NK-92 treated with Interleukin-12 subunit alpha and Interleukin-12 subunit beta, amount 100 ng/mL, for 24 hours (cell line): ENCODE measurements at regions not wholly inside any gene's neighbourhood (a gene's known extent, or its start where the extent isn't known, plus 50 kb on each side); places are given as distances from the start of the nearest gene placed in this dataset.
"Not testable (repeated sequence)": the region's sequence is repeated elsewhere in the genome, so short reads cannot be mapped to it uniquely, and the experiment has no call there.

Experiments
- DNase-seq: peaks from one replicate; lab custom pipeline; 2025; lab: John Stamatoyannopoulos, UW

DNA sequence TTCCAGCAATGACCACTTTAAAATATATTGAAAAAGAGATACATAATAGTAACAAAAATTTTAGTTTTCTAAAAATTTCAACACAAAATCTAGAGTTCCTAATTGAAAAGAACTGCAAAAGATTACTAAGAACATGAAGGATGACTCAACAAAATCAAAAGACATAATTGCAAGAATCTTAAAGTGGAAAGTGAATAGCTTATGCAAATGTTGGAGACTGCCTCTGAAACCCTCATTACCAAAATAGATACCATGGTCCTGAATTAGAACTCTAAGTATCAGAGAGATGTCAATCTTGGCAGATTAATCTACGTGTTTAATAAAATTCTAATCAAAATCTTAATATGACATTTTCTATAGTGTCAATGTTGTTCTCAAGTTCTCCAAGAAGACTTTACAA, 60.7 kb upstream of the SGO1 start:
- DNase-seq = no peak

DNA sequence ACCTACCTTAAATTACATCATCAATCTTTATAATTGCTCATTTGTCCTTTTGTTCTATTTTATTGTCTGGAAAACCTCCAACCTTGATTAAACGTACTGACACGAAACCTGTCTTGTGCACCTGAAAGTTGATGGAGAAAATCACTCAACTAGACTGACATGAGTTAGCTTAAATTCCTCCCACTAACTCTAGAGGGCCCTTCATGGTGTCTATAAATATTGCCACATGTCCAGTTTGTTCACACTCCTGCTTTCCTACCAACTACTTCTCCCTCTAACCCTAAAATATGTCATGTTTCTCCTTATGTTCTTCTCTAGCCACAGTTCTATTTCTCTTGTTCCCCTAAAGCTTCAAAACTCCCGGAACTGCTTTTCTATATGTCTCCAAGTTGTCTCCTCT, 59.8 kb upstream of the SGO1 start:
- DNase-seq = no peak

DNA sequence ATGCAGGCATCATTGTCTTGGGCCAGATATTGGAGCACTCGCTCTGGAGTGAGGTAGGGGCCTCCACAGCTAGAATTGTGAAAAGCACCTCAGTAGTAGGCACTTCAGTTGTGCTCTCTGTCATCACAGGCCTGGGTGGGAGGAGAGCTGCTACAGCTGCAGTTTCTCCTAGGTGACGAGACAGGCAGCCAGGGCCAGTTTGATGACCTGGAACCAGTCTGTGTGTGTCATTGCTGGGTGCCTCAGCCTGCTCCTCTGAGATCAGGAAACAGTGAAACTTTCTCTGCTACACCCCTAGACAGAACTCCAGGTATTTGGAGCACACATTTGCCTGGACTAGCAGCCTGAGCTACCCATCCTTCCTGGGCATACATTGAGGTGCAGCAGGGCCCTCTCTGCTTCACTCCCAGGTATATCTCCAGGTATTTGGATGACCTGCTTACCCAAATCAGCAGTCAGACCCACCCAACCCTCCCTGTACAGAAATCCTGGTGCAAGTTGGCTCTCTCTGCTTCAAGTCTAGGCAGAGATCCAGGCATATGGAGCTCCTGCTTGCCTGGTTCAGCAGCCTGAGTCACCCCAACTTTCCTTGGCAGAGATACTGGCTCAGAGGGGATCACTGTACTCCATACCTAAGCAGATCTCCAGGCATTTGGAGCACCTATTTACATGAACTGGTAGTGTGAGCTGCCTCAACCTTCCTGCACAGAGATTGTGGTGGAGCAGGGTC, 54.3 kb upstream of the SGO1 start:
- no peak for DNase-seq

DNA sequence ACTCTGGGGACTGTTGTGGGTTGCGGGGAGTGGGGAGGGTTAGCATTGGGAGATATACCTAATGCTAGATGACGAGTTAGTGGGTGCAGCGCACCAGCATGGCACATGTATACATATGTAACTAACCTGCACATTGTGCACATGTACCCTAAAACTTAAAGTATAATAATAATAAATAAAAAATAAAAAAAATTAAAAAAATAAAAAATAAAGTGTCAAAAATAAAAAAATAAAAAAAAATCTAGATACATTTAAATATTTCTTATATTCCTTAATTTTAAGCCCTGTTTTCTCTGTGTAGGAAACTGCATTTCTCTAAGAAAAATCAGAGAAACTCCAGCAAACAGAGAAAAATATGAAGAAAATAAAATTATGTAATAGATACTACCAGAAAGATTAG, 52.2 kb upstream of the SGO1 start:
- not testable (repeated sequence) for DNase-seq

DNA sequence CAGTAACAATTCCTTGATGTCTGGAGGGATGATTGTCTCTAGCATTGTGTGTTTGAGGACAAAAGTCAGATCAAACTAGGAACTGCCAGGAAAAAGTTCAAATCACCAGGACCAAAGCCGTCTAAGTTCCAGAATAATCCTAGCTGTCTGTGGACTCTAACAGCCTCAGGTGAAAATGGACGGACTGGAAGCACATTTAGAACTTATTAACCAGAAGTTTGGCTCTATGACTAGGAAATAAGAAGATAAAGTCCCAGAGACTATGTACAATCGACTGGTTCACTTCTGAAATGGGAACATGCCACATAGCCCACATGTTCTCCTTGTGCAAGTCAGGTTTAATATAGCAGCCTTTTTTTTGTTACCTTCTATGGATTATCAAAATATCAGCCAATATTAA, 50.6 kb upstream of the SGO1 start:
- no peak for DNase-seq
